HG03520 (cell line): ENCODE measurements at regions not wholly inside any gene's neighbourhood (a gene's known extent, or its start where the extent isn't known, plus 50 kb on each side); places are given as distances from the start of the nearest gene placed in this dataset.
"Not testable (repeated sequence)": the region's sequence is repeated elsewhere in the genome, so short reads cannot be mapped to it uniquely, and the experiment has no call there.

Source experiments
- ATAC-seq: cut with Tn5 transposase; IDR thresholded peaks from one replicate; pipeline ENCODE4 v1.9.1; 2021; ENCODE audit warnings: mild to moderate bottlenecking, moderate library complexity; ENCODE audit not compliant: unreplicated experiment

GRCh38 chrX:115966920-115967319 lies 203.6 kb upstream of the AGTR2 start:
- no peak for ATAC-seq

GRCh38 chrX:115968436-115969252 lies 201.9 kb upstream of the AGTR2 start:
- ATAC-seq = peak; percentile 66

- ATAC-seq = no peak
Measured at GRCh38 chrX:115970718-115971117, 199.8 kb upstream of the AGTR2 start.

GRCh38 chrX:115972717-115973116 lies 197.8 kb upstream of the AGTR2 start:
- ATAC-seq = no peak

- no peak for ATAC-seq
Measured at GRCh38 chrX:115978068-115978467, 192.5 kb upstream of the AGTR2 start.

GRCh38 chrX:115983148-115983547 lies 187.4 kb upstream of the AGTR2 start:
- ATAC-seq = not testable (repeated sequence)

GRCh38 chrX:115987464-115987863 lies 183.1 kb upstream of the AGTR2 start:
- ATAC-seq = not testable (repeated sequence)

- ATAC-seq = no peak
Measured at GRCh38 chrX:115988825-115989224, 181.7 kb upstream of the AGTR2 start.

GRCh38 chrX:115989686-115990085 lies 180.9 kb upstream of the AGTR2 start:
- no peak for ATAC-seq

GRCh38 chrX:116009346-116009745 lies 161.2 kb upstream of the AGTR2 start:
- no peak for ATAC-seq

GRCh38 chrX:116009861-116010710 lies 160.5 kb upstream of the AGTR2 start:
- ATAC-seq = peak; percentile 76

GRCh38 chrX:116010939-116011338 lies 159.6 kb upstream of the AGTR2 start:
- no peak for ATAC-seq

- ATAC-seq = no peak
Measured at GRCh38 chrX:116031331-116031730, 139.2 kb upstream of the AGTR2 start.
